GM19372 (cell line): ENCODE measurements at regions not wholly inside any gene's neighbourhood (a gene's known extent, or its start where the extent isn't known, plus 50 kb on each side); places are given as distances from the start of the nearest gene placed in this dataset.
"Not testable (repeated sequence)": the region's sequence is repeated elsewhere in the genome, so short reads cannot be mapped to it uniquely, and the experiment has no call there.

Source experiments
- ATAC-seq: cut with Tn5 transposase; IDR thresholded peaks from one replicate; pipeline ENCODE4 v1.9.1; 2021; ENCODE audit warnings: mild to moderate bottlenecking, low read depth, moderate library complexity; ENCODE audit not compliant: unreplicated experiment

DNA sequence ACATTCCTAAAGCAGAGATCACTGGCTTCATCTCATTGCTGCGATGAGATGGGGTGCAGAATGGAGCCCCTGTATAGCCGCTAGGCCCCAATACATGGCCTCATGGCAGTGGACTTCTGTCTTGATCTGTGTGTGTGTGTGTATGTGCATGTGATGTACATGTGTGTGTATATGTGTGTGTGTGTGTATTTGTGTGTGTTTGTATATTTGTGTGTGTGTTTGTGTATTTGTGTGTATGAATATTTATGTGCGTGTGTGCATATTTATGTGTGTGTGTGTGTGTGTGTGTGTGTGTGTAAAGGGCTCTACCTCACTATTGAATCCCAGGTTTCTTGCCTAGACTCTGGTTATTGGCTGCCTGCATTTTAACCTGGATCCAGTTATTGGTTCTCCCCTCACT lies 958.2 kb downstream of the GRID1 start:
- no peak for ATAC-seq

DNA sequence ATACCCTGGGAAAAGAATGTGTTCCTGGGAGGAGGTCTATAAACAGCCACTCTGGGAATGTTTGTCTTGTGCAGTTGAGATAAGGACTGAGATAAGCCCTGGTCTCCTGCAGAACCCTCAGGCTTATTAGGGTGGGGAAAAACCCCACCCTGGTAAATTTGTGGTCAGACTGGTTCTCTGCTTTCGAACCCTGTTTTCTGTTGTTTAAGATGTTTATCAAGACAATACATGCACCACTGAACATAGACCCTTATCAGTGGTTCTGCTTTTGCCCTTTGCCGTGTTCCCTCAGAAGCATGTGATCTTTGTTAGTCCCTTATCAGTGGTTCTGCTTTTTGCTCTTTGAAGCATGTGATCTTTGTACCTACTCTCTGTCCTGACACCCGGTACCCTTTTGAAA lies 956.0 kb downstream of the GRID1 start:
- ATAC-seq, result not testable (repeated sequence)

GRCh38 chr10:85413570-85413969 lies 953.0 kb downstream of the GRID1 start:
- no peak for ATAC-seq

- no peak for ATAC-seq
These were observed 945.9 kb downstream of the GRID1 start for GRCh38 chr10:85420501-85421191.

DNA sequence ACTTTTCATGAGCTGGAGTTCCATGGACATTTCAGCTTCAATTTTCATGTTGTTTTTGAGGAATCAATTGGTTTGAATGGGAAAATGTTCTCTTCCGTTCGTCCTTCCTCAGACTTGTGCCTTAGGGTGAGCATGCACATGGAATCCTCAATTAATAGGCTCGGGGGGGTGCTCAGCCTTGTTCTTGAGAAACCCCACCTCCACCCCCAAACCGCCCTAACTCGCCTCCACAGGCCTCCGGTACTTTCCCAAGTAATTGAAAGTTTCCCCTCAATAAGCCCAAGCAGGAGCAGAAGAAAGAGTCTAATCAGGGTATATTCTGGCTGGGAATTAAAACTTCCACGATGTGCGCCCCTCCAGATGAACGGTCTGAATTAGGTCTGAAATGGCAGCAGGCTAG lies 945.2 kb downstream of the GRID1 start:
- ATAC-seq, result no peak

DNA sequence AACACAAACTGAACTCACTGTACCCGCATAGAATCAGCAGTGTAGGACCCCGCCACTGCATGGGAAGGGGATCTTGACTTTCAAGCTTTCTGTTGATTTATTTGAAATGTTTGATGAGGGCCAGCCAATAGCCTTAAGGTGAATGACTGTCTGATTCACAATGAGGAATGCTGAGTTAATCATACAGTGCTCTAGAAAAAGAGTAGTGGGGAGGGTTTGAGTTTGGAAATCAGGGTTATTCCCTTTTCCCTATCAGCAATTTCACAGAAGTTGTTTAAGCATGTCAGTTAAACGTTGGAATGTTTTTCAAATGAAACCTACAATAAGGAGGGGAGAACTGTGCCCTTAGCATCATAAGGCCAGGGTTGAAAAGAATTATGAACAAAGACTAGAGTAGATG lies 937.5 kb downstream of the GRID1 start:
- no peak for ATAC-seq

- no peak for ATAC-seq
These were observed 935.6 kb downstream of the GRID1 start for GRCh38 chr10:85430991-85431390.

GRCh38 chr10:85433248-85433647 lies 933.3 kb downstream of the GRID1 start:
- no peak for ATAC-seq

- no peak for ATAC-seq
These were observed 921.7 kb downstream of the GRID1 start for GRCh38 chr10:85444868-85445267.

DNA sequence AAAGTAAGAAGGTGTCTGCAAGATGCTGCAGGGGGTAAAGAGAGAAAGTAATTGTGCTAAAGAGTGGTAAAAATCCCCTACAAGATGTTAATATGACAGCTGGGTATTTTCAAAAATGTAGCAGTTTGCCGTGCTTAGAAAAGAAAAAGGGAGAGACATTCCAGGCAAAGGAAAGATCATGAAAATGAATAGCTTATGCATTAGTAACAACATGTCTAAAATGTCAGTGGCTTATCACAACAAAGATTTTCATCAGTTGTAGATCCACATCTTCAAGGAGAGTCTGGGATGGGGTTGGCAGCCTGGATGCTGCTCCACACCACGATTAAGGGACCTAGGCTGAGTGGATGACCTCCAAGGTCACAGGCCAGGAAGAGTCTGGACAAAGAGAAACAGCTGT lies 920.9 kb downstream of the GRID1 start:
- ATAC-seq, result no peak

GRCh38 chr10:85446827-85447226 lies 919.8 kb downstream of the GRID1 start:
- no peak for ATAC-seq

DNA sequence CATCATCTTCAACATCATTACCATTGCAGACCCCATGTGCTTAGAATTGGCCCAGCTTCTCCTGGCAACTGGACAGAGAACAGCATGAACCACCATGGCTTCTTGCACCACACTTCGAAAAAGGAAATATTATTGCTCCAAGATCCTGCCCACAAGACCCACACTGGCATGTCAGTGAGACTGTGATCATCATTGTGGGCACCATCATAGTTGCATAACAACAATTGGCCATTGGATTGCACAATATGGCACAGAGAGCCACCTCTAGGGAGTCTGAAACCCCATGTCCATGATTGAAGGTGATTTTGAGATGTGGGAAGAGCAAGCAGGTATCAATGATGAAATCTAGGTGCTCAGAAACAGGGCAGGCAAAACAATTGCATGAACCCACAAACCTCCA lies 918.9 kb downstream of the GRID1 start:
- ATAC-seq, result no peak

DNA sequence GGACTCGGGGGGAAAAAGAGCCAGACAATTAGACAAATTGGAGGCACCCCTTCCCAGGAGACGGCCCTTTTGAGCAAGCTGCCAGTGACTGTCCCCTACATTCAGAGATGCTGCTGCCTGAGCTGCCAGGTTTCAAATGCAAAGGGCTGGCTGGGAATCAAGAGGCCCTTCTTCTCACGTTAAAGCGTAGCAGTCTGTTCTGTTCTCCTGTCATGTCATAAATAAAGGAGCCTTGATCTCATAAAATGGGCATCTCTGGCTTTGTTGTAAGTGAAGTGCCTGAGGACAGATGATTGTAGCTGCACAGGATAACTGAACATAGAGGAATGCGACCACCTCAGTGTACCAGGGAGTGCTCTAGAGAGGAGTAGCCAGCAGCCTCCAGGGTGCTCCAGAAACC lies 917.9 kb downstream of the GRID1 start:
- ATAC-seq, result no peak

- no peak for ATAC-seq
These were observed 912.2 kb downstream of the GRID1 start for GRCh38 chr10:85454386-85454785.

DNA sequence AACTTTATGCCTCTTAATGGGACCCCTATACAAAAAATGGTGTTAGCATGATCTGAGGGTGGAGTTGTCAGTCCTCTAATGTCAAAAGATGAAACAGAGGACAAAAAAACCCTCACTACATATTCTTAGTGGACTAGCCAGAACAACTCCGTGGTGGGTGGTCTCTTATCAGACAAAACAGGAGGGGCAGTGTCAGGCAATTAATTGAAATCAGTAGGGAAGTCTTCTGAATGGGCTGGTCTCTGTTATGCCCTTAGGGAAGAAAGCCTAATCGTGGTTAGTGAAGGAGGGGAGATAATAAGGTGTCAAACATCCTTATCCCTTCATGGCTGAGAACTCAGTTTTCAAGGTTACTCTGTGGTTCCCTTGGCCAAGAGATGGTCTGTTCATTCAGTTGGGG lies 909.4 kb downstream of the GRID1 start:
- ATAC-seq, result no peak

- ATAC-seq, result no peak
These were observed 908.3 kb downstream of the GRID1 start for GRCh38 chr10:85458324-85458723.

- no peak for ATAC-seq
These were observed 906.7 kb downstream of the GRID1 start for GRCh38 chr10:85459906-85460305.

DNA sequence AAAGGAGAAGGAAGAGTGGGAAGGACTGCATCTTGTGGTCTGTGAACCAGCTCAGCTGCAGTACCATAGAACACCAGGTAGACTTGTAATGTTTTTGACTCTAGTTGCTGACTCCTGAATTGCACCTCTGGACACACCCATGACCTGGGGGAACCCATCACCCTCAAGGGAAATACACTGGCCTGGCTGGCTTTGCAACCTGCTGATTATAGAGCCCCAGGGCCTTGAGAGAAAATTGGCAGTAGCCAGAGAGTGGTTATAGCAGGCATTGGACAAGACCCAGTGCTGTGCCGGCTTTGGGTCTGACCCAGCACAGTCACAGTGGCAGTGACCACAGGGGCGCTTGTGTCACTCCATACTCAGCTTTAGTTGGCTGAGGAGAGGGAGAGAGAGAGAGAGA lies 902.3 kb downstream of the GRID1 start:
- no peak for ATAC-seq

GRCh38 chr10:85477979-85478378 lies 888.6 kb downstream of the GRID1 start:
- no peak for ATAC-seq

DNA sequence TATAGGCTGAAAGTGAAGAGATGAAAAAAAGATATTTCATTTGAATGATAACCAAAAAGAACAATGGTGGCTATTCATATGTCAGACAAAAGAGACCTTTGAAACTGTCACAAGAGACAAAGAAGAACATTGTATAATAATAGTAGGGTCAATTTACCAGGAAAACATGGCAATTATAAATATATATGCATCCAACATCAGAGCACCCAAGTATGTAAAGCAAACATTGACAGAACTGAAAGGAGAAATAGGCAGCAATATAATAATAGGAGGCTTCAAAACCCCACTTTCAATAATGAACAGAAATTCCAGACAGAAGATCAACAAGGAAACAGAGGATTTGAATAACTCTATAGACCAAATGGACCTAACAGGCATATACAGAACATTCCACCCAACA lies 876.2 kb downstream of the GRID1 start:
- no peak for ATAC-seq

GRCh38 chr10:85491652-85492051 lies 874.9 kb downstream of the GRID1 start:
- ATAC-seq, result no peak

GRCh38 chr10:85492684-85493083 lies 873.9 kb downstream of the GRID1 start:
- no peak for ATAC-seq

GRCh38 chr10:85493703-85494102 lies 872.9 kb downstream of the GRID1 start:
- no peak for ATAC-seq
